Hindlimb muscle (tissue), 1 donor: ENCODE measurements at regions not wholly inside any gene's neighbourhood (a gene's known extent, or its start where the extent isn't known, plus 50 kb on each side); places are given as distances from the start of the nearest gene placed in this dataset.
"Not testable (repeated sequence)": the region's sequence is repeated elsewhere in the genome, so short reads cannot be mapped to it uniquely, and the experiment has no call there.

Experiments
- DNase-seq: peaks from one replicate; pipeline ENCODE4 v3.0.0-alpha.2; 2013

- DNase-seq = no peak
These were observed 115.2 kb upstream of the OTUD4 start for GRCh38 chr4:145295547-145295946.

GRCh38 chr4:145295122-145295521 lies 114.7 kb upstream of the OTUD4 start:
- DNase-seq = no peak

GRCh38 chr4:145293658-145294057 lies 113.3 kb upstream of the OTUD4 start:
- DNase-seq = no peak

GRCh38 chr4:145290955-145291354 lies 110.6 kb upstream of the OTUD4 start:
- DNase-seq = no peak

- DNase-seq = no peak
These were observed 109.2 kb upstream of the OTUD4 start for GRCh38 chr4:145289403-145290076.

- no peak for DNase-seq
These were observed 107.0 kb upstream of the OTUD4 start for GRCh38 chr4:145287351-145287750.

GRCh38 chr4:145285928-145286327 lies 105.5 kb upstream of the OTUD4 start:
- DNase-seq = no peak

GRCh38 chr4:145283909-145284308 lies 103.5 kb upstream of the OTUD4 start:
- DNase-seq = no peak

GRCh38 chr4:145281951-145282350 lies 101.6 kb upstream of the OTUD4 start:
- DNase-seq = no peak

- DNase-seq = no peak
These were observed 100.8 kb upstream of the OTUD4 start for GRCh38 chr4:145281224-145281623.

GRCh38 chr4:145280541-145280940 lies 100.2 kb upstream of the OTUD4 start:
- DNase-seq = no peak

GRCh38 chr4:145279122-145279960 lies 99.0 kb upstream of the OTUD4 start:
- DNase-seq = peak; percentile 83

- DNase-seq = peak; percentile 56
These were observed 98.1 kb upstream of the OTUD4 start for GRCh38 chr4:145278341-145279121.

- DNase-seq = no peak
These were observed 96.6 kb upstream of the OTUD4 start for GRCh38 chr4:145277011-145277410.

- peak; percentile 80 for DNase-seq
These were observed 95.7 kb upstream of the OTUD4 start for GRCh38 chr4:145276050-145276449.

GRCh38 chr4:145271194-145271593 lies 90.8 kb upstream of the OTUD4 start:
- no peak for DNase-seq

GRCh38 chr4:145266881-145267280 lies 86.5 kb upstream of the OTUD4 start:
- no peak for DNase-seq

- no peak for DNase-seq
These were observed 79.7 kb upstream of the OTUD4 start for GRCh38 chr4:145260091-145260490.

GRCh38 chr4:145255311-145255710 lies 74.9 kb upstream of the OTUD4 start:
- DNase-seq = not testable (repeated sequence)

GRCh38 chr4:145252190-145252589 lies 71.8 kb upstream of the OTUD4 start:
- no peak for DNase-seq

GRCh38 chr4:145251391-145251790 lies 71.0 kb upstream of the OTUD4 start:
- DNase-seq = no peak

GRCh38 chr4:145248971-145249370 lies 68.6 kb upstream of the OTUD4 start:
- no peak for DNase-seq

- no peak for DNase-seq
These were observed 68.1 kb upstream of the OTUD4 start for GRCh38 chr4:145248502-145248901.
